Neural cell (in vitro differentiated cells): ENCODE measurements at regions not wholly inside any gene's neighbourhood (a gene's known extent, or its start where the extent isn't known, plus 50 kb on each side); places are given as distances from the start of the nearest gene placed in this dataset.

Source experiments
- H2AFZ ChIP-seq: fragments of 200-600, 300-800 bp; sonication (generic), shearing (Covaris generic); 2 replicates; pipeline ENCODE4 v1.6.0; 2014; ENCODE audit warnings: low read depth, mild to moderate bottlenecking, antibody characterized with exemption, low read length, moderate library complexity
- H3F3A ChIP-seq: fragments of 200-600 bp; shearing (Covaris generic); 2 replicates; pipeline ENCODE4 v1.6.1; 2016; ENCODE audit warnings: mild to moderate bottlenecking, moderate library complexity, mixed read lengths, antibody characterized with exemption, low read length; ENCODE audit not compliant: insufficient read depth, poor library complexity, severe bottlenecking
- H3K27ac ChIP-seq: fragments of 200-600, 300-800 bp; sonication (generic), shearing (Covaris generic); 2 replicates; pipeline ENCODE4 v1.5.1; 2014; ENCODE audit warnings: mild to moderate bottlenecking, low read length, moderate library complexity
- H3K27me3 ChIP-seq: fragments of 300-800, 200-600 bp; sonication (generic), shearing (Covaris generic); 2 replicates; pipeline ENCODE4 v1.6.0; 2014; ENCODE audit warnings: mild to moderate bottlenecking, low read depth, low read length, moderate library complexity; ENCODE audit not compliant: insufficient read depth
- H3K36me3 ChIP-seq: fragments of 300-800, 200-600 bp; sonication (generic), shearing (Covaris generic); 2 replicates; pipeline ENCODE4 v1.5.1; 2014; ENCODE audit warnings: mild to moderate bottlenecking, antibody characterized with exemption, low read length, moderate library complexity; ENCODE audit not compliant: insufficient read depth
- H3K4me2 ChIP-seq: fragments of 300-800, 200-600 bp; sonication (generic), shearing (Covaris generic); 2 replicates; pipeline ENCODE4 v1.6.0; 2014; ENCODE audit warnings: mild to moderate bottlenecking, low read length
- H3K4me3 ChIP-seq: fragments of 300-800, 200-600 bp; sonication (generic), shearing (Covaris generic); 2 replicates; pipeline ENCODE4 v1.5.1; 2014; ENCODE audit warnings: mild to moderate bottlenecking, low read length, moderate library complexity
- H3K79me2 ChIP-seq: fragments of 200-600 bp; shearing (Covaris generic); replicated peaks from 2 replicates; pipeline ENCODE4 v1.6.0; 2014; ENCODE audit warnings: mild to moderate bottlenecking, low read length, moderate library complexity; ENCODE audit not compliant: insufficient read depth
- H3K9ac ChIP-seq: fragments of 300-800, 200-600 bp; sonication (generic), shearing (Covaris generic); 2 replicates; pipeline ENCODE4 v1.6.1; 2016; ENCODE audit warnings: mild to moderate bottlenecking, low read length, mixed read lengths
- H3K9me2 ChIP-seq: fragments of 200-600 bp; shearing (Covaris generic); 2 replicates; pipeline ENCODE4 v1.6.1; 2016; ENCODE audit warnings: mild to moderate bottlenecking, low read length, mixed read lengths; ENCODE audit not compliant: insufficient read depth
- H3K9me3 ChIP-seq: fragments of 200-600, 300-800 bp; sonication (generic), shearing (Covaris generic); 2 replicates; pipeline ENCODE4 v1.6.1; 2016; ENCODE audit warnings: mild to moderate bottlenecking, mixed run types, low read length, moderate library complexity, mixed read lengths
- H4K20me1 ChIP-seq: fragments of 200-600 bp; shearing (Covaris generic); 2 replicates; pipeline ENCODE4 v1.6.1; 2016; ENCODE audit warnings: mild to moderate bottlenecking, mixed run types; ENCODE audit not compliant: insufficient read depth
- CTCF ChIP-seq: fragments of 450-650 bp; IDR thresholded peaks from 2 replicates; pipeline ENCODE4 v1.5.1; 2014; ENCODE audit warnings: antibody characterized with exemption, mild to moderate bottlenecking, moderate library complexity; ENCODE audit not compliant: poor library complexity, severe bottlenecking
- EP300 ChIP-seq: fragments of 450-650 bp; conservative IDR thresholded peaks from 2 replicates; pipeline ENCODE4 v1.6.1; 2014; ENCODE audit warnings: antibody characterized with exemption, mild to moderate bottlenecking, moderate library complexity; ENCODE audit not compliant: poor library complexity, severe bottlenecking
- EZH2 ChIP-seq: fragments of 200-600, 300-800 bp; shearing (Covaris generic), sonication (generic); IDR thresholded peaks from 2 replicates; pipeline ENCODE4 v1.6.1; 2014; ENCODE audit warnings: antibody characterized with exemption, low read length, borderline replicate concordance, mild to moderate bottlenecking; ENCODE audit not compliant: insufficient read depth, poor library complexity, severe bottlenecking
- MXI1 ChIP-seq: fragments of 450-650 bp; conservative IDR thresholded peaks from 2 replicates; pipeline ENCODE4 v1.6.1; 2014; ENCODE audit warnings: antibody characterized with exemption, mild to moderate bottlenecking; ENCODE audit not compliant: poor library complexity, severe bottlenecking
- POLR2AphosphoS5 ChIP-seq: IDR thresholded peaks from 2 replicates; pipeline ENCODE4 v1.6.1; 2012
- RAD21 ChIP-seq: fragments of 450-650 bp; conservative IDR thresholded peaks from 2 replicates; pipeline ENCODE4 v1.6.1; 2014; ENCODE audit warnings: antibody characterized with exemption, mild to moderate bottlenecking, moderate library complexity
- REST ChIP-seq: IDR thresholded peaks from 2 replicates; pipeline ENCODE4 v1.6.1; 2012; ENCODE audit warnings: borderline replicate concordance
- SMC3 ChIP-seq: fragments of 450-650 bp; conservative IDR thresholded peaks from 2 replicates; pipeline ENCODE4 v1.6.1; 2014; ENCODE audit warnings: antibody characterized with exemption, mild to moderate bottlenecking, moderate library complexity; ENCODE audit not compliant: poor library complexity
- TAF1 ChIP-seq: IDR thresholded peaks from 2 replicates; pipeline ENCODE4 v1.6.1; 2012; ENCODE audit warnings: low read depth

- H3K27ac ChIP-seq: no peak overlapping the region
- no peaks in the 10 kb centered on the region for H3K9me3 ChIP-seq
- H4K20me1 ChIP-seq: no peaks in the 10 kb centered on the region
Observed at GRCh38 chrX:52576946-52577345, 60.1 kb upstream of the XAGE1B start.

GRCh38 chrX:52576474-52576873, 59.6 kb upstream of the XAGE1B start:
- no peaks in the 10 kb centered on the region for H3K27me3 ChIP-seq
- no peaks in the 10 kb centered on the region for H3K9me2 ChIP-seq
- H2AFZ ChIP-seq: no peak overlapping the region
- H3K4me3 ChIP-seq: no peak overlapping the region
- no peaks in the 10 kb centered on the region for H3K36me3 ChIP-seq
- H3K27ac ChIP-seq: no peak overlapping the region
- no peaks in the 10 kb centered on the region for H3K9me3 ChIP-seq
- H4K20me1 ChIP-seq: no peaks in the 10 kb centered on the region
- no peak for TF ChIP-seq CTCF
- no peak for TF ChIP-seq MXI1
- TF ChIP-seq SMC3: no peak
- no peaks in the 10 kb centered on the region for H3F3A ChIP-seq
- H3K9ac ChIP-seq: no peak overlapping the region
- H3K79me2 ChIP-seq: no peaks in the 10 kb centered on the region
- no peak overlapping the region for H3K4me2 ChIP-seq

More at GRCh38 chrX:52576946-52577345, 60.1 kb upstream of the XAGE1B start:
- no peak overlapping the region for H2AFZ ChIP-seq
- H3K36me3 ChIP-seq: no peaks in the 10 kb centered on the region
- no peak overlapping the region for H3K4me3 ChIP-seq
- H3K79me2 ChIP-seq: no peaks in the 10 kb centered on the region
- H3K9me2 ChIP-seq: no peaks in the 10 kb centered on the region
- H3K27me3 ChIP-seq: no peaks in the 10 kb centered on the region
- no peaks in the 10 kb centered on the region for H3F3A ChIP-seq
- H3K4me2 ChIP-seq: no peak overlapping the region
- no peak for TF ChIP-seq MXI1
- TF ChIP-seq REST: no peak
- no peak for TF ChIP-seq POLR2AphosphoS5
- no peak for TF ChIP-seq CTCF
- TF ChIP-seq SMC3: no peak
- TF ChIP-seq RAD21: no peak
- no peak for TF ChIP-seq TAF1
- TF ChIP-seq EZH2: no peak
- TF ChIP-seq EP300: no peak
- no peak overlapping the region for H3K9ac ChIP-seq
